SK-N-SH treated with all-trans-retinoic acid at 6 μM for 48 hours (cell line): ENCODE measurements at regions not wholly inside any gene's neighbourhood (a gene's known extent, or its start where the extent isn't known, plus 50 kb on each side); places are given as distances from the start of the nearest gene placed in this dataset.

Experiments used
- ATAC-seq: fragments of 200-7000 bp; cut with Tn5 transposase; 3 replicates; pipeline ENCODE4 v1.9.1; 2020; ENCODE audit warnings: mild to moderate bottlenecking, moderate library complexity
- BACH2 ChIP-seq: fragments of 250-450 bp; sonication (Bioruptor Pico); IDR thresholded peaks from 2 replicates; pipeline ENCODE4 v1.9.0; 2021; ENCODE audit warnings: mild to moderate bottlenecking, borderline replicate concordance
- CREB5 ChIP-seq: fragments of 250-450 bp; sonication (Bioruptor Pico); IDR thresholded peaks from 2 replicates; pipeline ENCODE4 v1.5.1; 2020; ENCODE audit warnings: low read depth, mild to moderate bottlenecking, moderate library complexity
- CSDC2 ChIP-seq: fragments of 250-450 bp; sonication (Bioruptor Pico); IDR thresholded peaks from 2 replicates; pipeline ENCODE4 v1.5.0; 2020; ENCODE audit warnings: mild to moderate bottlenecking, moderate library complexity
- CSRNP3 ChIP-seq: fragments of 250-450 bp; sonication (Bioruptor Pico); IDR thresholded peaks from 2 replicates; pipeline ENCODE4 v1.5.1; 2021; ENCODE audit warnings: mild to moderate bottlenecking, moderate library complexity
- ESRRG ChIP-seq: fragments of 250-450 bp; sonication (Bioruptor Pico); IDR thresholded peaks from 2 replicates; pipeline ENCODE4 v1.6.1; 2021; ENCODE audit warnings: mild to moderate bottlenecking
- GLIS3 ChIP-seq: fragments of 250-450 bp; sonication (Bioruptor Pico); IDR thresholded peaks from 2 replicates; pipeline ENCODE4 v1.5.0; 2020; ENCODE audit warnings: mild to moderate bottlenecking, moderate library complexity
- ISL1 ChIP-seq: fragments of 250-450 bp; sonication (Bioruptor Pico); IDR thresholded peaks from 2 replicates; pipeline ENCODE4 v2.1.2; 2022; ENCODE audit warnings: mild to moderate bottlenecking, moderate library complexity
- OSR1 ChIP-seq: fragments of 250-450 bp; sonication (Bioruptor Pico); IDR thresholded peaks from 2 replicates; pipeline ENCODE4 v1.8.0; 2022; ENCODE audit warnings: moderate library complexity, mild to moderate bottlenecking, inconsistent platforms
- PATZ1 ChIP-seq: fragments of 250-450 bp; sonication (Bioruptor Pico); IDR thresholded peaks from 2 replicates; pipeline ENCODE4 v1.8.0; 2020; ENCODE audit warnings: mild to moderate bottlenecking, moderate library complexity, borderline replicate concordance
- POU6F1 ChIP-seq: fragments of 250-450 bp; sonication (Bioruptor Pico); IDR thresholded peaks from 2 replicates; pipeline ENCODE4 v1.8.0; 2021; ENCODE audit warnings: low read depth, mild to moderate bottlenecking, moderate library complexity, borderline replicate concordance
- RARB ChIP-seq: fragments of 250-450 bp; sonication (Bioruptor Pico); IDR thresholded peaks from 2 replicates; pipeline ENCODE4 v1.8.0; 2021; ENCODE audit warnings: mild to moderate bottlenecking, moderate library complexity
- SNAI2 ChIP-seq: fragments of 250-450 bp; sonication (Bioruptor Pico); IDR thresholded peaks from 2 replicates; pipeline ENCODE4 v1.5.0; 2020; ENCODE audit warnings: mild to moderate bottlenecking, moderate library complexity
- TCF4 ChIP-seq: fragments of 250-450 bp; sonication (Bioruptor Pico); IDR thresholded peaks from 2 replicates; pipeline ENCODE4 v1.8.0; 2021; ENCODE audit warnings: mild to moderate bottlenecking, moderate library complexity, borderline replicate concordance
- TOX ChIP-seq: fragments of 250-450 bp; sonication (Bioruptor Pico); IDR thresholded peaks from 2 replicates; pipeline ENCODE4 v1.8.0; 2021; ENCODE audit warnings: mild to moderate bottlenecking, moderate library complexity, borderline replicate concordance
- TSHZ2 ChIP-seq: fragments of 250-450 bp; sonication (Bioruptor Pico); IDR thresholded peaks from 2 replicates; pipeline ENCODE4 v1.5.0; 2020; ENCODE audit warnings: mild to moderate bottlenecking, moderate library complexity
- ZFP3 ChIP-seq: fragments of 250-450 bp; sonication (Bioruptor Pico); IDR thresholded peaks from 2 replicates; pipeline ENCODE4 v1.5.0; 2020; ENCODE audit warnings: mild to moderate bottlenecking, moderate library complexity
- ZFP30 ChIP-seq: fragments of 450-650 bp; formaldehyde crosslinking; IDR thresholded peaks from 2 replicates; pipeline ENCODE4 v1.5.0; 2022; ENCODE audit warnings: mild to moderate bottlenecking, moderate library complexity
- ZNF565 ChIP-seq: fragments of 450-650 bp; formaldehyde crosslinking; conservative IDR thresholded peaks from 2 replicates; pipeline ENCODE4 v1.5.0; 2020; ENCODE audit warnings: low read depth, mild to moderate bottlenecking, moderate library complexity
- ZNF70 ChIP-seq: fragments of 450-650 bp; formaldehyde crosslinking; IDR thresholded peaks from 2 replicates; pipeline ENCODE4 v1.5.0; 2020; ENCODE audit warnings: mild to moderate bottlenecking, moderate library complexity
- ZNF8 ChIP-seq: fragments of 450-650 bp; formaldehyde crosslinking; IDR thresholded peaks from 2 replicates; pipeline ENCODE4 v1.5.0; 2020; ENCODE audit warnings: mild to moderate bottlenecking, moderate library complexity

GRCh38 chr13:105984236-105984635 is 551.2 kb downstream of the EFNB2 start (continued):
- TF ChIP-seq CSRNP3 (CRISPR knock-in tag), result no peak

GRCh38 chr13:105982219-105982930 is 553.1 kb downstream of the EFNB2 start:
- ATAC-seq, result no peak
- TF ChIP-seq GLIS3 (CRISPR knock-in tag) (no peak), TCF4 (CRISPR knock-in tag) (no peak), OSR1 (no peak), BACH2 (no peak), POU6F1 (no peak), CSRNP3 (CRISPR knock-in tag) (no peak), ESRRG (no peak), ZNF565 (no peak), CREB5 (CRISPR knock-in tag) (no peak), CSDC2 (CRISPR knock-in tag) (no peak), SNAI2 (CRISPR knock-in tag) (no peak), ZNF70 (CRISPR knock-in tag) (no peak), RARB (CRISPR knock-in tag) (no peak), ZFP30 (CRISPR knock-in tag) (no peak), TSHZ2 (CRISPR knock-in tag) (no peak), TOX (no peak), ZFP3 (CRISPR knock-in tag) (no peak), PATZ1 (CRISPR knock-in tag) (no peak), ISL1 (no peak), ZNF8 (no peak)
